NCI-H2081 (cell line): ENCODE measurements at regions not wholly inside any gene's neighbourhood (a gene's known extent, or its start where the extent isn't known, plus 50 kb on each side); places are given as distances from the start of the nearest gene placed in this dataset.
"Not testable (repeated sequence)": the region's sequence is repeated elsewhere in the genome, so short reads cannot be mapped to it uniquely, and the experiment has no call there.

Experiments used
- DNase-seq, 2 experiments: peaks; one replicate each; lab custom pipeline; 2025; lab: John Stamatoyannopoulos, UW

DNA sequence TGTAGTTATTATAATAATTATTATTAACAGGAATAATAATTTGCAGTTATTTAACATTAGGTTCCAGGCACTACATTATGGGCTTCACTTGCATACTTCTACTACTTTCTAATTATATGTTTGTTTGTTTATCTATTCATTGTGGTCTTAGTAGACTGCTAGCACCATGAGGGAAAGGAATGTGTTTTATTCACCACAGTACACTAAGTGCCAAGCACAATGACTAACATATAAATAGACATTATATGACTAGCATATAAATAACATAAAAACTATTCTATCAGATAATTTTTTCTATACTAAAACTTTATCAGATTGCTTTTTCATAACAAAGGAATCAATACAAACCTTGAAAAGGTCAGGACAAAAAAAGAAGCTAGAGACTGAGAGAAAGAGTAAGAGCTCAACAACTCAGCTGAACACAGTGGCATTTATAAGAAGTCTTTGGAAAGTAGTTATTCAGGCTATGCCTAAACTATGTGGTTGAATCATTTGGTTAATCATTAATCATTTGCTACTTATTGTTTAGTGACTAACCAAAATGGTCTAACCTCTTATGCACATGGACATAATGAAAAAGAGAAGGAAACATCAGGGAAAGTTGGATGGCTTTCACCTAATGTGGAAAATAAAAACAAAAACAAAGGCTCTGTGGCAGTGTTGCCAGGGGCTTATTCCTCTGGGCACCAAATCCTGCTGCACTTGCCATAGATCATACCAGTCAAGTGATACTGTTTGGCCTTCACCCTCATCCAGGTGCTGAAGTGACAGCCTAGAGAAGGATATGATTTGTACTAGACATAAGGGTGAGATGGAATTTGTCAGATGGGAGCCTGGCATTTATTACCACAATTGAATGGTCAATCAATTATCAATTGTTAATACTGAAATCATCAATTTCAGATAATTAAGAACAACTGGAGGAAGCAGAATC, 174.9 kb downstream of the ETAA1 start:
- no peak for DNase-seq

DNA sequence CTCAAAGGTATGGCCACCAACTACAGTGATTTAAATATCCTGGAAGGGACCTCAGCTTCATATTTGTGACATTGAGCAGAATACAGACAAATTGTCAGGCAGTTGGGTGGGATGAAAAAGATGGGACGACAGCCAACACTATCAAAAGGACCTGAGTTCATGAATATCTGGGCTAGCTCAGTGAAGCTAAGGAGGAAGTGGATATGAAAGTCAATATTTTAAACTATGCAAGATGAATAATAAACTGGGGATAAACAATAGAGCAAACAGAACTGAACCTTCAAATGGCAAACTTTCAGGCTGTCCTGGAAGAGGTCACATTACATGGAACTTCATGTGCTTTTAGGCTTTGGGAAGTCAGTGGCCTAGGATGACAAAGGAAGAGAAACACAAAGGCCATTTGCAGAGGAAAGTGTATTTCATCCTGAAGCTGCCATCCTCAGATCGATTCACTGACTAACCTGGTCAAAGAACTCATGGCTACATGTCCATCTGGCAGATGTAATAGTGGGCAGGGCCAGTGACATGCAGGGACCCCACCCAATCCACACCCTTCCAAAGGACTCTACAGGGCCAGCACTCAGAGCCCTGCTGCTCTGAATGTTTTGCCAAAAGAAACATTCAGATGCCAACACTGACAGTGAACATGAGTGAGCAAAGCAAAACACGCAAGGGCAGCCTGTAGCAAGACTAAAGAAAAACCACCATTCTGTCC, 175.7 kb downstream of the ETAA1 start:
- no peak for DNase-seq

DNA sequence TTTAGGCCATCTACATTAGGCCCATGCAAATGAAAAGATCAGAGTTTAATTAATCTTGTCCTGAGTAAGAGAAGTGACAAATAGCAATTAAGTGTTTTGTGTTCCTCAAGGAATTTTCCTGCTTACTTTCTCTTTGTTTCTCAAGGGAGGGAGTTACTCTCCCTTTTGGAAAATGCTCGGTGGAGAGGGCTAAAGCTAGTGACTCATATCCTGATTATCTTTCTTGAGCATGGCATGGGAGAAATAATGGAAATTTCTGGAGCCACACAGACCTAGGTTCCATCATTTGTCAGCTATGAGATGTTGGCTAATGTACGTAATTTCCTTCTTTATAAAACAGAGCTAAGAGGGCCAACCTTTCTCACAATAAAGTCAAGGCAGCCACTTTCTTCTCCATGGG, 177.1 kb downstream of the ETAA1 start:
- no peak for DNase-seq

DNA sequence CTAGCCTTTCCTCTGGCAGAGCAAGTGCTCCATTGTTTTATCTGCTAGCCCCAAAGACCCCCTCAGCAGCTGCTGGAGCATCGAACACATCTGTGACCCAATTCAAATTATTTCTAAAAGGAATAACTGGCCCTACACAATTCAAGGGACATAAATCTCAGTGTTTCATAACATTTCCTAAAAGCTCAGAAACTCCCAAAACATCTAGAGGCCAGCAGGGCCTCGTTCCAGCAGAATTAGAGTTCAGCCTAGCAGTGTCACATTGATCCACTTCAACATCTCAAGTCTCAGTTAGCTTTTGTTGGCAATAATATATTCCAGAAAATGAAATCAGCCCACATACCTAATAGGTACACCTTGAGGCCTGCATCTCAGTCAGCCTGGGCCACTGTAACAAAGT, 179.1 kb downstream of the ETAA1 start:
- no peak for DNase-seq

DNA sequence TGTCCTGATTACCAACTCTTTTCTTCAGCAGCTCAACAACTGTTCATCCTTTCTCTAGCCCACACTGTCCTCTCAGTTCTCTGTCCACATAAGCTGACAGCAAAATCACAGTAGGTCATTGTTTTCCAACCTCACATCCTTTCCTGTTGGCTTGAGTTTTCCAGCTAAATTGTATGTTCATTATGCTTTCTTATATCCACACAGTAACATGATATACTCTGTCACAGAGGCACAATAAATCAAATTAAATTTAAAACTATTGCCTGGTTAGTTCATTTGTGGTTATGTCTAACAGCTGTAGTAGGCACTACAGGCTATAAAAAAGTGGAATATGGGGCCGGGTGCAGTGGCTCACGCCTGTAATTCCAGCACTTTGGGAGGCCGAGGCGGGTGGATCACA, 179.9 kb downstream of the ETAA1 start:
- DNase-seq = no peak

DNA sequence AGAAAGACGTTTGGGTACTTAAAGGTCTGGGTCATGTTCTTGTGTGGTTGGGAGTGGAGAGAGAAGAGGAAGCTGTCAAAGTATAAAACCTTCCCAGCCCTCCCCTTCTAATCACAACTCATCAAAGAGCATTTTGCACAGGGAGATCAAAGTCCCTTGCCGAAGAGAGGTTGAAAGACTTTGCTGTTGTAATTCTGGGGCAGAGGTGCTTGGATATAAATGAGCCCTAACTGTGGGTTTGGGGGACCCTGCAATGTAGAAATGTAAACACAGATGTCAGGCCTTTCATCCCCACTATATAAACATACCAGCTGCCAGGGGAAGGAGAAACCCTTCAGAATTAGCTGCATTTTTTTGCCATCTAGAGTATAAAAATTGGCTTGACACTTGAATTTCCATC, 182.1 kb downstream of the ETAA1 start:
- DNase-seq = no peak

DNA sequence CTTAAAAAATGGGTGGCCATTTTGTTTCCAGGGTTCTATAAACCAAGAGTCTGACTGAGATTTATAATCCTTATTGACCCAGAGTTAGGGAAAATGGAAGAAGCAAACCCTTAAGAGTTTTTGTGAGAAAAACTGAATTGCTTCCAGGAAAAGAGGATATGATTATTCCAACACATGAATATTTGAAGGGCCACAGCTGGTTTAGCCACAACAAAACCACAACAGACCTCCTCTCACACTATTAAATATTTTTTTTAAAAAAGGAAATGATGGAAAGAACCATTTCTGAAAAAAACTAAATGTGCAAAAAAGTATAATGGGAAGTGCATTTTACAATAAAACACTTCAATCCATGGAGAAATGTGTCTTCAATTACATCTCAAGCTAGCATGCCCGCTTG, 182.7 kb downstream of the ETAA1 start:
- no peak for DNase-seq

DNA sequence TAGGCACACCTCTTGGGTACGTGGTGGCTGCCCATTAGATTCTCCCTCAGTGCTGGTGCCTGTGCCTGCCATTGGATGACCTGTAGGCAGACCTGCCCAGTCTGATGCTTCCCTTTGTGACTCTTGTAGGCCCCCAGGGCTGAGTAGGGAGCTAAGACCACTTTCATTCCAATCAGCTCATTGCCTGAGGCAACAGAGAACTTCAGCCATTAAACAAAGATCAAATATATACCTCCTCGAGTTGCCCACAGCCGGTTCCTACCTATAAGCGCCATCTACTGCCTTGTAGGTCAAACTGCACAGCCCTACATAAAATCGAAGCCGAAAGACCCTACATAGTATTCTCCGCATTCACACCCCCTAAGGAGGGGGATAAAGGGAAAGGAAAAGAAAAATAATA, 184.6 kb downstream of the ETAA1 start:
- no peak for DNase-seq

DNA sequence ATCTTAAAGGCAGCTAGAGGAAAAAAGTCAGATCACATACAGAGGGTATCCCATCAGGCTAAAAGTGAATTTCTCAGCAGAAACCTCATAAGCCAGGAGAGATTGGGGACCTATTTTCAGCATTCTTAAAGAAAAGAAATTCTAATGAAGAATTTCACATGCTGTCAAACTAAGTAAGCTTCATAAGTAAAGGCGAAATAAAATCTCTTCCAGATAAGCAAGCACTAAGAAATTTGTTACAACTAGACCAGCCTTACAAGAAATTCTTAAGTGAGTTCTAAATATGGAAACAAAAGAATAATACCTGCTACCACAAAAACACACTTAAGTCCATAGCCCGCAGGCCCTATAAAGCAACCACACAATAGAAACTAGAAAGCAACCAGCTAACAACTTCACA, 186.1 kb downstream of the ETAA1 start:
- no peak for DNase-seq

DNA sequence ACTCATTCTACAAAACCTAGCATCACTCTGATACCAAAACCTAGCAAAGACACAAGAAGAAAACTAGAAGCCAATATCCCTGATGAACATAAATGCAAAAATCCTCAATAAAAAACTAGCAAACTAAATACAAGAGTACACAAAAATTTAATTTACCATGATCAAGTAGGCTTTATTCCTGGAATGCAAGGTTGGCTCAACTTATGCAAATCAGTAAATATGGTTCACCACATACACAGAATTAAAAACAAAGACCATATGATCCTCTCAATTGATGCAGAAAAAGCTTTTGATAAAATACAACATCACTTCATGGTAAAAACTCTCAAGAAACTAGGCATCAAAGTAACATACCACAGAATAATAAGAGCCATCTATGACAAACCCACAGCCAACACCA, 188.3 kb downstream of the ETAA1 start:
- no peak for DNase-seq

DNA sequence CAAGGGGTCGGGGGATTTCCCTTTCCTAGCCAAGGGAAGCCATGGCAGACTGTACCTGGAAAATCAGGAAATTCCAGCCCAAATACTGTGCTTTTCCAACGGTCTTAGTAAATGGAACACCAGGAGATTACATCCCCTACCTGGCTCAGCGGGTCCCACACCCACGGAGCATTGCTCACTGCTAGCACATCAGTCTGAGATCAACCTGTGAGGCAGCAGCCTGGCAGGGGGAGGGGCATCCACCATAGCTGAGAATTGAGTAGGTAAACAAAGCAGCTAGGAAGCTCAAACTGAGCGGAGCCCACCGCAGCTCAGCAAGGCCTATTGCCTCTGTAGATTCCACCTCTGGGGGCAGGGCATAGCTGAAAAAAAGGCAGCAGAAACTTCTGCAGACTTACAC, 192.0 kb downstream of the ETAA1 start:
- DNase-seq = not testable (repeated sequence)

DNA sequence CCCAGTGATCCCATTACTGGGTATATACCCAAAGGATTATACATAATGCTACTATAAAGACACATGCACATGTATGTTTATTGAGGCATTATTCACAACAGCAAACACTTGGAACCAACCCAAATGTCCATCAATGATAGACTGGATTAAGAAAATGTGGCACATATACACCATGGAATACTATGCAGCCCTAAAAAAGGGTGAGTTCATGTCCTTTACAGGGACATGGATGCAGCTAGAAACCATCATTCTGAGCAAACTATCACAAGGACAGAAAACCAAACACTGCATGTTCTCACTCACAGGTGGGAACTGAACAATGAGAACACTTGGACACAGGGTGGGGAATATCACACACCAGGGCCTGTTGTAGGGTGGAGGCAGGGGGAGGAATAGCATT, 197.4 kb downstream of the ETAA1 start:
- DNase-seq = not testable (repeated sequence)

DNA sequence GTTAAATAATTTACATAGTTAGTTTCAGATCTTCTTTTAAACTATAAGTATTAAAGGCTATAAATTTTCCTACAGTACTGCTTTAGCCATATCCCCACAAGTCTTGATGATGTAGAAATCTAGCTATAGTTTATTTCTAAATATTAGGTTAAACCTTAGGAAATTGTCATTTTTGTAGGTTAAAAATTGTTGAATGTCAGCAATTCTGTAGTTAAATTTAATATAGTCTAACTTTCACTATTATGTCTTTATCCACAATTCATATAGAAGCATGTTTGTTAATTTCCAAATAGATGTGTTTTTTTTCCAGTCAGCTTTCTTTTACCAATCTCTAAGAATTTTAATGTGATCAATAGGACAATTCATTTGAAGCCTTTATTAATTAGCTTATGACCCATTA, 199.7 kb downstream of the ETAA1 start:
- DNase-seq = no peak

DNA sequence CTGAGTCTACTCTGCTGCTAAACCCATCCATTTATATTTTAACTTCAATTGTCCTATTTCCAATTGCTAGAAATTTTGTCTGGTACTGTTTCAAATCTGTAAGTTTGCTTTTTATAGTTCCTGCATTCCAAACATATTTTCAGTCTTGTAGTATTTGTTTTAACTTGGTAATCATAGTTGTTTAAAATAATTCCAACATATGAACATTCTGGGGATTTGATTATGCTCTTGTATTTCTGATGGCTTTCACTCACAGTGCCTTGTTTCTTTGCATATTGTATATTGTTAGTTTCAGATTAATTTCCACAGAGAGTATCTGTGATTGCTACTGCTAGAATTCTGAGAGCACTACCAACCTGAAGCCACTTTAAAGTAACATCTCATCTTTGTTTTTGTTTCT, 202.4 kb downstream of the ETAA1 start:
- DNase-seq = no peak

DNA sequence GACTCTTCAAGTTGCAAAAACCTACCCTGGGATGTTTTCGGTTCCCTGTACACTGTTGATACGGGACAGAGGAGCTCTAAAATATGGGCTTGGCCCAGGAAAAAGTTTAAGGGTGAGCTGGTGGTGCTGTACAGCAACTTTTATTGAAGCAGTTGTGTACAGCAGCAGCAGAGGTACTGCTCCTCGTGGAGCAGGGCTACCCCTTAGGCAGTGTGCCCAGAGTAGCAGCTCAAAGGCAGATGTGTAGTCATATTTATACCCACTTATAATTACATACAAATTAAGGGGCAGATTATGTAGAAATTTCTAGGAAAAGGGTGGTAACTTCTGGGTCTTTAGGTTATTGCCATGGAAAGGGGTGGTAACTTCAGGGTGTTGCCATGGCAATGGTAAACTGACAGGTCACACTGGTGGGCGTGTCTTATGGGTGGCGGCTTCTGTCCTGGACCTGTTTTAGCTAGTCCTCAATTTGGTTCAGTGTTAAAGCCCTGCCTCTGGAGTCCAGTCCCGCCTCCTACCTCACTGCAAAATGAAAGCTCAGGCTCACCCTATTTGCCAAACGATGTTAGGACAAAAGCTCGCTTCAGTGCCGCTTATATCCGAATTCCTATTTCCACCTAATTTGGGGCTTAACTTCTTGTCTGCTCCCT, 203.2 kb downstream of the ETAA1 start:
- DNase-seq = no peak

DNA sequence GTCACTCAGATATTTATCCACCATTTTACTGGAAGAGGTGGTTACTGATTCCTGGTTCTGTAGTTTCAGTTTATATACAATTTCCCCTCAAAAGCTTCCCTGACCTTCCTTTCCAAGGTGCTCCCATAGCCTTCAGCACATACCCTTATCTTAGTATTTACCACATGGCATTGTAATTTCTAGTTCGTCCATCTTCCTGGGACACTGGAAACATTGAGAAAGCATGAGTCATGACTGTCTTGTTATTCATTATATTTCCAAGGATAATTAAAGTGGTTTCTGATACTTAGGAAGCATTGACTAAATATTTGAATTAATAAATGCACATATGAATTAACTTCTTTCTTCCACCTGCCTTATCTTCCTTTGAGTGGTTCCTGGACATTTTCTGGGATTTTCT, 203.8 kb downstream of the ETAA1 start:
- no peak for DNase-seq

DNA sequence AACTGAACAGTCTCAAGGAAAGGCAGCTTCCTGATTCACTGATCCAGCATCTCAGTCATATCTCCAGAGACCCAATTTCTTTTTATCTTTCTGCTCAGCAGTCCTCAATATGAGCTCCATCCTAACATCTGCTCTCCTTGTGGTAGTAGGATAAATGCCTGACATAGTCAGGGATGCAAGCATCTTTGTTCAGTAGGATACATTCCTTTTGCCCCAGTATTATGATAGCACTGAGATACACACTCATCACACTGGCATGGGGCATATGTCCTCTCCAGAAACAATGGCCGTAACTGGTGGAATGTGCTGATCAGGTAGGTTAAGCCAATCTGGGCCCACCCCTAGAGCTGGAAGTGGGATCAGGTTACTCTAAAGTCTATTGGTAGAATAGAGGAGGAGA, 207.2 kb downstream of the ETAA1 start:
- DNase-seq = no peak

DNA sequence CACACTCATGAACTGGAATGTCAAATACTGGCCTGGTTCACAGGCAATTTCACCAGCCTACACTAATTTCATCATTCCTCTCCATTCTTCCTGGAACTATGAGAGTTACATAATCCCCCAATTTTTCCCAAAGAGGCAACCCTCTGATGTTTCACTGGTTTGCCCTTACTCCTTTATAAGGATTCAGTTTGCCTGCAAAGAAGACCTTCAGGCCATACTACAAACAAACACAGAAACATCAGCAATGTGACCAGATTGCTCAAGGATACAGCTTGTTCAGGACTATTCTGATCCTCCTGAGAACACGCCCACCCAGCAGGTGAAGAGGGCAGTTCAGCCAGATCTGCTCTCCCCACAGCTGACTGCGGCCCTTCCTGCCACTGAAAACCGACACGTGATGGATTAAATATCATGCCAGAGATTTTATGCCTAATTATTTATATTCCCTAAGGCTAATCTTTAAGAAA, 215.5 kb downstream of the ETAA1 start:
- DNase-seq = no peak

DNA sequence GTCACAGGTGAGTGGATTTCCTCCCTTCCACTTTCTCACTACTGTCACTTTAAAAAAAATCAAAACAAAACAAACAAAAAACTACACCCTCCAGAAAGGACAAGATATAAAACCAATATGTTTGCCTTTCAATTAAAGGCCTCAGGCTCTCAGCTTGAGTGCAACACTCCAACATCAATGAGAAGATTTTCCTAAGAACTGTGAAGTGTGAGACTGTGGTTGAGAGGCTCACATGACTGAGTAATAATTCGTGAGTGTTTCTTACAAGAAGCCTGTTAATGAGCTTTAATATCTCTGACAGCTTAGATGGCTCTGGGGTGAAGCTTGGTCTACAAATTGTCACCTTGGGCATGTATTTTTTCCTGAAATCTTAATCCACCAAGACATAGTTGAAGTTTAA, 216.1 kb downstream of the ETAA1 start:
- DNase-seq = no peak

DNA sequence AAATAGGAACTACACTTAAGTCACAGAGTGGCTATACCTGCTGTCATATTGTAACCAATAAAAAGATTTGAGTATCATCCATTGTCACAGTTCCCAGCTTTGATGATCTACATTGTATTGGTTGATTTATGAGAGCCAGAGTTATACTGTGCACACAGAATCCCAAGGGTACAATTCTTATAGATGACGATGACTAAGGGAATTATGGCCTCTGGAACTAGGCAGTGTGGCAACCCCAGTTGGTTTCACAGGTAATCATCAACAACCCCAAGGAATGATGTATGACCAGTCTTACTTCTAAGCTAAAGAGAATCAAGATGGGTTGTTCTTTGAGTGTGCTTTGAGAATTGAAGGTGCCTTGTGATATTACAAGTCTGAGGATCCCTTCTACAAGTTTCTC, 217.3 kb downstream of the ETAA1 start:
- no peak for DNase-seq

DNA sequence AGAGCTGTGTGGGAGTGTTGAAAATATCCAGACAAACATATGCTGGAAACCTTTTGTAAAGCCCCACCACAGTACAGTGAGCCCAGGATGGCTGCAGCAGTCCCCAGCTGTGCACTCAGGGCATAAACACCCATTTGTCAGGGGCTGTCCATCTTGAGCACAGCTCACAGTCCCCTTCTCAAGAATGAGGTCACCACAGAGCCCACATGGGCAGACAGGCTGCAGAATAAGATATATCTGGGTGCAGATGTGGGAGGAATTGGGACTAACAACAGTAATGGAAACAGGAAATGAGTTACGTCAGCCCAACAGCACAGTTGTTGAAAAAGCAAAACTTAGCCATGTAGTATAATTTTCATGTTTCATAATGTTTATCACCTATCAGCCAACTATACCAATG, 219.6 kb downstream of the ETAA1 start:
- no peak for DNase-seq

DNA sequence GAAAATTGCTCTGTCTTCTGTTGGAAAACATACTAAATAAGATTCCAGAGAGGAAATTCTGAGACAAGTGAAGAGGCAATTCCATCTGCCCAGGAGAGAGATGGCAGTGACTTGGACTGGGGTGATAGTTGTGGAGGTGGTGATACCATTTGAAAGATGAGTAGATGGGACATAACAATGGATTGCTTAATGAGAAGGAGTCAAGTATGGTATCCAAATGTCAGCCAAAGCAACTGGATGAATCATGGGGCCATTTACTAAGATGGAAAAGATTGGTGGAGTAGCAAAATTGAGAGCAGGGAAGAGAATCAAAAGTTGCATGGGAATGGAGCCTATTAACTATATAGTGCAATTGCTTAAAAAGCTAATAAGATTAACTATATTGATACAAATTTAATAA, 222.1 kb downstream of the ETAA1 start:
- DNase-seq = no peak

DNA sequence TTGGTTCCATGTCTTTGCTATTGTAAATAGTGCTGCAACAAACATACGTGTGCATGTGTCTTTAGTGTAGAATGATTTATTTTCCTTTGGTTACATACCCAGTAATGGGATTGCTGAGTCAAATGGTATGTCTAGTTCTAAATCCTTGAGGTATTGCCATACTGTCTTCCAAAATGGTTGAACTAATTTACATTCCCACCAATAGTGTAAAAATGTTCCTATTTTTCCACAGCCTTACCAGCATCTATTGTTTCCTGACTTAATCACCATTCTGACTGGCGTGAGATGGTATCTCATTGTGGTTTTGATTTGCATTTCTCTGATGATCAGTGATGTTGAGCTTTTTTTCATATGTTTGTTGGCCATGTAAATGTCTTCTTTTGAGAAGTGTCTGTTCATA, 226.6 kb downstream of the ETAA1 start:
- not testable (repeated sequence) for DNase-seq
